Gastroesophageal sphincter (tissue), 4 donors: ENCODE measurements at regions not wholly inside any gene's neighbourhood (a gene's known extent, or its start where the extent isn't known, plus 50 kb on each side); places are given as distances from the start of the nearest gene placed in this dataset.
"Not testable (repeated sequence)": the region's sequence is repeated elsewhere in the genome, so short reads cannot be mapped to it uniquely, and the experiment has no call there.

ENCODE experiments used
- ATAC-seq: fragments of 150-250 bp; one replicate; pipeline ENCODE4 v1.9.1; 2016; ENCODE audit warnings: mild to moderate bottlenecking, moderate library complexity
- H3K27ac ChIP-seq, 4 donors: fragments of 200-600 bp; sonication (generic) in 3 of 4; 1 replicate in 3 of 4; 2 replicates in 1 of 4; pipeline ENCODE4 v1.5.1; 2016 to 2019
- H3K27me3 ChIP-seq: fragments of 200-600 bp; sonication (generic); one replicate; pipeline ENCODE4 v1.5.1; 2019
- H3K36me3 ChIP-seq, 2 donors: fragments of 200-600 bp; sonication (generic); one replicate each; pipeline ENCODE4 v1.5.1; 2019; ENCODE audit warnings: control low read depth in 1 of 2
- H3K4me1 ChIP-seq, 3 donors: fragments of 200-600 bp; sonication (generic); 1 replicate in 2 of 3; 2 replicates in 1 of 3; pipeline ENCODE4 v1.5.1; 2016 to 2019; ENCODE audit warnings: control low read depth in 2 of 3
- H3K4me3 ChIP-seq, 2 donors: fragments of 200-600 bp; sonication (generic); one replicate each; pipeline ENCODE4 v1.5.1; 2019; ENCODE audit warnings: mild to moderate bottlenecking in 1 of 2, moderate library complexity in 1 of 2
- H3K9me3 ChIP-seq, 3 donors: fragments of 200-600 bp; sonication (generic); one replicate each; pipeline ENCODE4 v1.5.1; 2017 to 2019; ENCODE audit warnings: control low read depth in 2 of 3
- CTCF ChIP-seq, 4 experiments: fragments of 200-600 bp in 2 of 4; fragments of 450-650 bp in 2 of 4; sonication (generic) in 1 of 4; IDR thresholded peaks; one replicate each; pipeline ENCODE4 v1.5.1; 2017 to 2019; ENCODE audit warnings: antibody characterized with exemption in 4 of 4, mild to moderate bottlenecking in 2 of 4, moderate library complexity in 2 of 4
- EP300 ChIP-seq: sonication (generic); formaldehyde crosslinking; IDR thresholded peaks from one replicate; pipeline ENCODE4 v1.6.1; 2017; ENCODE audit warnings: antibody characterized with exemption, mild to moderate bottlenecking
- POLR2A ChIP-seq, 2 donors: fragments of 450-650 bp; IDR thresholded peaks; one replicate each; pipeline ENCODE4 v1.6.1; 2017; ENCODE audit warnings: antibody characterized with exemption in 2 of 2, mild to moderate bottlenecking in 2 of 2, moderate library complexity in 1 of 2
- POLR2AphosphoS5 ChIP-seq: sonication (generic); formaldehyde crosslinking; IDR thresholded peaks from one replicate; pipeline ENCODE4 v1.6.1; 2017; ENCODE audit warnings: antibody characterized with exemption
- WGBS, 2 donors: methylation state at CpG; one replicate each; pipeline ENCODE4 v1.1.5; 2018; ENCODE audit warnings: low coverage in 1 of 2; 5-methylcytosine and 5-hydroxymethylcytosine counted together

- no peaks in the 10 kb centered on the region for H3K4me1 ChIP-seq
- H3K4me3 ChIP-seq, result no peak overlapping the region
- H3K36me3 ChIP-seq, result no peaks in the 10 kb centered on the region
- 80 to 100% methylated on average over 1 to 3 of the region's 4 CpGs for WGBS, 2 donors
- no peaks in the 10 kb centered on the region for H3K9me3 ChIP-seq
- no peaks in the 10 kb centered on the region for H3K27me3 ChIP-seq
- ATAC-seq, result no peak
- H3K27ac ChIP-seq, result no peak overlapping the region
- TF ChIP-seq EP300, result no peak
Measured at GRCh38 chr5:142239394-142240159, 85.2 kb downstream of the SPRY4 start.

DNA sequence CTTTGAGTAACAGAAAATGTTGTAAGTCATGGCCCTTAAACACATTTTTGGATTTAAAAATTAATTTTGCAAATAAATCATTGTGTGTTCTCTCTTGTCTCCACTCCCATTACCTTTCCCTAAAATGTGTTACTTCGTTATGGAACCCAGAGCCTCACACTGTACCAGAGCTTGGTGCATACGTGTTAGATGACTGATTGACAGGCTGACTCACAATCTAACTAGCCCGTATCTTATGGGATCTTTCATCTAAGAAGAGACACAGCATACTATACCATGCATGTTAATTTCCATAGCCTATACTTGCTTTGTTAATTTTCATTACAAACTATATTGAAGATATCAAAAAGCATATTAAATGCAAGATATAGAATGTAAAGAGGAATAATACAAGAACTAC lies 87.1 kb downstream of the SPRY4 start:
- WGBS, 2 donors, result 81 to 92% methylated on average over 3 of the region's 3 CpGs
- Histone ChIP-seq H3K9me3 (no peaks in the 10 kb centered on the region), H3K27ac (no peak overlapping the region), H3K27me3 (no peaks in the 10 kb centered on the region), H3K4me3 (no peak overlapping the region), H3K4me1 (no peaks in the 10 kb centered on the region), H3K36me3 (no peaks in the 10 kb centered on the region)
- no peak for TF ChIP-seq CTCF (IDR thresholded peaks at IDR 0.05)
- no peak for TF ChIP-seq EP300
- TF ChIP-seq POLR2AphosphoS5, result no peak
- TF ChIP-seq POLR2A (IDR thresholded peaks at IDR 0.05), result no peak
- ATAC-seq, result no peak

DNA sequence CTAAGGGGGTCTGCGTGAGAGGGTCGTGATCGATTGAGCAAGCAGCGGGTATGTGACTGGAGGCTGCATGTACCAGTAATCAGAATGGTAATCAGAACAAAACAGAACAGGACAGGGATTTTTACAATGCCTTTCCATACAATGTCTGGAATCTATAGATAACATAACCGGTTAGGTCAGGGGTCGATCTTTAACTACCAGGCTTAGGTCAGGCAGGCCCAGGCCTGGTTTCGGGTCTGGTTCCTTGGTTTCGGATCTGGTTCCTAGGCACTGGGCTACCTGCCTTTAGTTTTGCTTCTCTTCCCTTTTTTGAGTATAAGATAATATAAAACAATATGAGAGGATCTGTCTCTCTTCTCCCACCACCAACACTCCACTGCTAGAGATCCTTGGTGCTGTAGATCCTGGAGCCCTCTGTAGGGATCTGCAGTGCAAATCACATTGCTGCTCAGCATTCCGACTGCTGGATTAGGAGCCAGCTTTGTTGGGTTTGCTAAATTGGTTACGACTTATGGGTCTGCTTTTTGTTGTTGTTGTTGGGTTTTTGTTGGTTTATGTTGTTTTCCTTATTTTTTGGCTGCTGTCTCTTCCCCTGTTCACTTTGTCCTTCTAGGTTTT lies 88.0 kb downstream of the SPRY4 start:
- not testable (repeated sequence) for H3K36me3 ChIP-seq, H3K27me3 ChIP-seq, H3K4me3 ChIP-seq, H3K27ac ChIP-seq, H3K4me1 ChIP-seq, ATAC-seq, H3K9me3 ChIP-seq
- 90 to 96% methylated on average over 2 to 6 of the region's 10 CpGs for WGBS, 2 donors

DNA sequence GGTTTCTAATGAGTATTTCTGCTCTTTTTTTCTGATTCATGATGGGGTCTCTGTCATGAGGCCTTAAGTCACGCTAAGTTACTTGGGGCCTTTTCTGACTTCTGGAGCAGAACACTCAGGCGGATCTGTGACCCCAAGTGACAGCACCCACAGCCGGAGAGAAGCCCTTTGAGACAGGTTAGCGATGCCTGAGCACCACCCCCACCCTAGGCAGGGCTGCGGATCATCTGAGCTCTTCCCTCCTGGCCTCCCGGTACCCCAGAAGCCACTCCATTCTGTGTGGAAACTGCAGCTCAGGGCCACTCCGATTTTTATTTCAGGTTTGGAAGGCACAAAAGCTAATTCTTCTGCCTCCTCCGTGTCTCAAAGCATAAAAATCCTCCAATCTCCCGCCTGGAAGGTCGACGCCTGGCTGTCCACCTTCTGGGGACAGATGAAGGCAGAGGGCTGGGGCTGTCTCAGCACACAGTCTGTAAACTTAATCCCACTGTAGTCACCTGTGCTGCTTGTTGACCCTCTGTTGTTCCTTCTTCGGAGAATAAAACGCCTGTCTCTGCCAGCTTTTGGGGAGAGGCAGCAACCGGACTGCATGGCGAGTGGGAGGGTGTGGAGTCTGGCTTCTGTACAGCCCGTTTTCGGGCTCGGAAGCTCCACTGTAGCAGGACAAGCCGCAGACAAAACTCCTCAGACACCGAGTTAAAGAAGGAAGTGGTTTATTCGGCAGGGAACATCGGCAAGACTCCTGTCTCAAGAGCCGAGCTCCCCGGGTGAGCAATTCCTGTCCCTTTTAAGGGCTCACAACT lies 88.8 kb downstream of the SPRY4 start:
- TF ChIP-seq POLR2A (IDR thresholded peaks at IDR 0.05) (no peak), EP300 (no peak), POLR2AphosphoS5 (no peak), CTCF (IDR thresholded peaks at IDR 0.05) (no peak)
- Histone ChIP-seq H3K9me3 (no peaks in the 10 kb centered on the region), H3K4me1 (no peaks in the 10 kb centered on the region), H3K27me3 (no peaks in the 10 kb centered on the region), H3K27ac (no peak overlapping the region), H3K36me3 (no peaks in the 10 kb centered on the region), H3K4me3 (no peak overlapping the region)
- no peak for ATAC-seq
- 79 to 94% methylated on average over 5 to 6 of the region's 24 CpGs for WGBS, 2 donors

- Histone ChIP-seq H3K4me1 (no peaks in the 10 kb centered on the region), H3K27ac (no peak overlapping the region), H3K27me3 (no peaks in the 10 kb centered on the region), H3K4me3 (no peak overlapping the region), H3K36me3 (no peaks in the 10 kb centered on the region), H3K9me3 (no peaks in the 10 kb centered on the region)
- TF ChIP-seq CTCF (IDR thresholded peaks at IDR 0.05), result no peak
- no peak for TF ChIP-seq POLR2AphosphoS5
- no peak for TF ChIP-seq POLR2A (IDR thresholded peaks at IDR 0.05)
- no peak for TF ChIP-seq EP300
- 45 to 55% methylated on average over 6 to 7 of the region's 14 CpGs for WGBS, 2 donors
- no peak for ATAC-seq
Measured at GRCh38 chr5:142235050-142235797, 89.6 kb downstream of the SPRY4 start.
